ENCODE measurements at regions not wholly inside any gene's neighbourhood (a gene's known extent, or its start where the extent isn't known, plus 50 kb on each side); places are given as distances from the start of the nearest gene placed in this dataset.

DNA sequence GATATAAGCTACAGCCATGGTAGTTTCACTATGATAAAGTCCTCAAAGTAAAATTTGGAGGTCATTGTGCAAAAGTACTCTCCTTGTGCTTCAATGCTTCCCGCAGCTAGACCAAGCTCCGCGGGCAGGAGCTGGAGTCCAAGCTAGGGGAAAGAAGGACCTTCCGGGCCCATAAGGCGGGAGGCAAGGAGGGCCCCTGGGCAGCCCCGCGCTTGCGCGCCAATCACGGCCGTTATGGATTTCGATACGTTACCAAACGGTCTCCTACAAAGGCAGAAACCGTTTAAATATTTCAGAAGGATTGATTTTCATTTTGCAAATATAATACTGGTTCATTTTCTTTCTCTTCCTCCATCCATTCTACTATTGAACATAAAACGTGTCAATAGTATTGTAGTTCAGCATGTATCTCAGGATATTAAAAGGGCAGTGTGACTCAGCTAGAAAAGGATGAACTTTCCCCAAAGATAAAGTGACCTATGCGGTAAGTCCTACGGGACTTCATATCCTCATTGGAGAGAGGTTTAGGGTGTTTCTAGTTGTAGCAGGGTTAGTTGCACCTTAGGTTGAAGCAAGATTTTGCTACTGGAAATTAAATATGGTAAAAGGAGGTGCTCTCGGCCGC is 128.0 kb downstream of the KIF20B start:
- no peak for DNase-seq (ENCODE audit: low read depth in 2 of 2)

- no peak for DNase-seq (ENCODE audit: low read depth in 2 of 2)
Measured at GRCh38 chr10:89829887-89830269, 128.5 kb downstream of the KIF20B start.

GRCh38 chr10:89830624-89831023 is 129.2 kb downstream of the KIF20B start:
- DNase-seq (ENCODE audit: low read depth in 2 of 2), result no peak

DNA sequence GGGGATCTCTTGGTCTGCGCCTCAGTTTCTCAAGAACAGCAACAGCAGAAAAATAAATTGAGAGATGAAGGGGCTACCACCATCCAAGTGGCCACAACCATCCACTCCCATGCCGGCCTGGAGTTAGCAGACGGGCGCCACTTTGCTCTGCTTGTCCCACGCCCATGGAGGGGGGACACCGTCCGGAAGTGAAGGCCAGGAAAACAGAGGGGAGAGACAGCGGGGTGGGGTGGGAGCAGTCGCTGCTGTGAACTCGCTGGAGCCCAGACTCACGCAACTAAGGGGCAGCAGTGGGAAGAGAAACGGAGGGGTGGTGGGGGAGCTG is 135.4 kb downstream of the KIF20B start:
- DNase-seq (ENCODE audit: low read depth in 2 of 2), result no peak

DNA sequence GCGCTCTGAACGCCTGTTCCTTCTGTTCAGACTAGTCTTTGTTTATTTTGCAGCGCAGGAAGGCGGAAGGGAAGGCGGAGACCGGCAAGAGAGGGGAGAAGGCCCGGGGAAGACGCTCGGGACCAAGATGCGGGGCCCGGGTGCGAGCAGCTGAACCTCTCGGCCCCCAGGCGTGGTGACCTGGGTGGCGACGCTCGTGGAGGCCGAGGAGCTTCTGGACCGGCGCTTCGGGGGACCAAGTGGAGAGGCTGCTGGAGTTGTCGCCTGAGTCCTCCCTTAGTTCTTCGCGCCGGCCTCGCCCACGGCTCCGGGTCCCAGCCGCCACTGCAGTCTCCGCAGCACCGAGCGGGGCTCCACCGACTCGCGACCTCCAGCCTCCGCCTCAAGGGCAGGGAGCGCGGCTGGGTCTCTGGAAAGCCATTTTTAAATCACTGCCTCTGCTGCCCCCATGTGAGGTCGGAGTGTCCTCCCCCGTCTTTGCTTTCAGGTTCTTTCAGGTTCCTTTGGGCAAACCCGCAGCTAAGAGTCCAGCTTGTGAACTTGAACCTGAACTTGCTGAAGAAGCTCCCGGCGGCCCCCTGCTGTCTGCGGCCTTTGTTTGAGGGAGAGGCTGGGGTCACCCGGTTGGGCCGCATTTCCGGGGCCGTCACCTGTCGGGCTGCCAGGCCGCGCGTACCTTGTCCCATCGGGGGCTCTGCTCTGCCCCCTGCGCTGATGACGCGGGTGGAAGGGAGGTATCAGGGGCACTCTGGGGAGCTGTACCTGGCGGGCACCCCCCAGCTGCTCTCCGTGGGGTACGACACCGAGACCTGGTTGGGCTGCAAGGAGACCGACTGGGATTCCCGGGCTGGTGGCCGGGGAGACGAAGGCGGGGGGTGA is 136.0 kb downstream of the KIF20B start:
- DNase-seq (ENCODE audit: low read depth in 2 of 2), result no peak

- DNase-seq (ENCODE audit: low read depth in 2 of 2), result no peak
Measured at GRCh38 chr10:89838044-89838615, 136.7 kb downstream of the KIF20B start.

GRCh38 chr10:89845541-89846280 is 144.3 kb downstream of the KIF20B start:
- no peak for DNase-seq (ENCODE audit: low read depth in 2 of 2)

GRCh38 chr10:89846281-89846630 is 144.9 kb downstream of the KIF20B start:
- DNase-seq (ENCODE audit: low read depth in 2 of 2), result no peak

GRCh38 chr10:89846786-89847185 is 145.4 kb downstream of the KIF20B start:
- no peak for DNase-seq (ENCODE audit: low read depth in 2 of 2)

- DNase-seq (ENCODE audit: low read depth in 2 of 2), result no peak
Measured at GRCh38 chr10:89852872-89853271, 151.5 kb downstream of the KIF20B start.

DNA sequence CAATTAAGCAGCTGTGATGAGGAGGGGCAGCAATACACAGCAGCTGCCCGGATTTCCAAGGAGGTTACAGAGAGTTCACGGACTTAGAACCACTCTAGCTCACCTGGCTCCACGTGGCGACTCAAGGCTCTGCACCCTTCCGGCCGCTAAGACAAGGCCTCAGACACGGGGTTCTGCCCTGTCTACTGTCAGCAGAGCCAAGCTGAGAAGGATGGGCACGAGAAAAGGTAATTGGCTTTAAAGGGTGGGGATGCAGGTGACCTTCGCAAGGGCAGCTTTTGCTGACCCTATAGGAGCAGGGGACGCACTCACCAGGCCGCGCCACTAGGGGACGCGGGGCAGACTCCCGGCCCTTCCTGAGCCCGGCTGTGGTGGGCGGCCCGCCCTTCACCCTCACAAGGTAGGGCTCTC is 152.4 kb downstream of the KIF20B start:
- DNase-seq (ENCODE audit: low read depth in 2 of 2), result no peak

- DNase-seq (ENCODE audit: low read depth in 2 of 2), result no peak
Measured at GRCh38 chr10:89857431-89858042, 156.1 kb downstream of the KIF20B start.

- no peak for DNase-seq (ENCODE audit: low read depth in 2 of 2)
Measured at GRCh38 chr10:89861199-89861573, 159.8 kb downstream of the KIF20B start.

DNA sequence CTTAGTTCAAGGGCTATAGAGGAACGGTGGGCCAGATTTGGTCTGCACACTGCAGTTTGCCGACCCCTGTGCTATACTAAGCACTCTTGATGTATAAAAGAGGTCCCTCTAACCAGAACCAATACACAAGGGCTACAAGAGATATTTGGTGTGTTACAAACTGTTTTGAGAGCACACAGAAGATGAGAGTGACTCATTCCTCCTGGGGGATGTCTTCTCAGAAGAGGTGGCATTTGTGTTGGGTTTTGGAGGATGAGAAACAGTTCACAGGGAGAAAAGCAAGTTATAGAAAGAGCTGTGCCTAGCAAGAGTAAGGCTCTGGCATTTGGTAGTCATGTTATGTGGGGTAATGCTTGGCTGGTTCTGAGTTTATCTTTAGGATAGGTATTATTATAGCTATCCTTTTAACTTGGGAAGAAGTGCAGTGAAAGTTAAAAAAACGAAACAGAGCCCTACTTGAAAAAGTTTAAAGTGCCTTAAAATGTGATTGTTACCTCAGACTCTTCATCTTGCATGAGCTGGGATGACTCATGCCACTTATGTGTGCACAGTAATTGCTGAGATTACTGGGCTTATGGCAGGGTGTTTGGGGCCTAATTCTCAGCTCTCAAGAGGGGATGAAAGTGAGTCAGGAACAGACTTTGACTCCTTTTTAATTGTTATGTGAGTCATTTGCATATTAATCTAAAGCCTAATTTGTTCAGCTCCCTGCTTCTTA is 160.4 kb downstream of the KIF20B start:
- peak in 1 of 2 donors; percentile 26 for DNase-seq (ENCODE audit: low read depth in 2 of 2)

- DNase-seq (ENCODE audit: low read depth in 2 of 2), result no peak
Measured at GRCh38 chr10:89867964-89868363, 166.6 kb downstream of the KIF20B start.

- DNase-seq (ENCODE audit: low read depth in 2 of 2), result no peak
Measured at GRCh38 chr10:89869180-89869579, 167.8 kb downstream of the KIF20B start.

- DNase-seq (ENCODE audit: low read depth in 2 of 2), result no peak
Measured at GRCh38 chr10:89869592-89870156, 168.3 kb downstream of the KIF20B start.

DNA sequence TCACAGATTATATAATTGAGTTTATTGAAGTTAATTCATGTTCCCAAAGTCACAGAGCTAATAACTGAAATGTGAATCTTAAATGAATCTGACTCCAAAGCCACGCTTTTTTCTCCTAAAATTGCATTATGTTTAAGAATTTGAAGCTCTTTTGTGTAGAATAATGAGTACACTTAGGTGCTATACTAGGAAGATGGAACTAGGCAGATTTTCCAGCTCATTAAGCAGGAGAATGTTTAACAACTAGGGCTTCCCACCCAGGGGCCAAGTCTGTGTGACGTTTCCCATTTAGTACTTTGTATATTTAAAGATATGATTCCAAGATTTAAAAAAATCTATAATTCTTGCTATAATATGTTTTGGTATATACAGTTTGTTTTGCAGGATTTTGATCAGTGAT is 169.5 kb downstream of the KIF20B start:
- no peak for DNase-seq (ENCODE audit: low read depth in 2 of 2)

DNA sequence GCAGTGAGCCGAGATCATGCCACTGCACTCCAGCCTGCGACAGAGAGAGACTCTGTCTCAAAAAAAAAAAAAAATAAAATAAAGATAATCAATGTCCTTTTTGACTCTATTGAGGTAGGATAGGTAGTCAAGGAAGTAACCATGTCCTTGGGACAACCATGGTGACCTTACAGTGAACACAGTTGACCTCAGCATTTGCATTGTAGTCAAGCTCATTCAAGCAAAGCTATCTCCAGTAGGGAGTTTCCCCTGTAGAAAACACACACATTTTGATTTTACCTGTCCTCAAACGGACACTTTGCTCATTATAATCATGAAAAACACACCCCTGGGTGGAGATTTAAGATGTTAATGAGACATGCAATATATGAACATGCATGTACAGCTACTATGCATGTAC is 171.7 kb downstream of the KIF20B start:
- no peak for DNase-seq (ENCODE audit: low read depth in 2 of 2)

GRCh38 chr10:89875557-89875956 is 174.2 kb downstream of the KIF20B start:
- no peak for DNase-seq (ENCODE audit: low read depth in 2 of 2)

DNA sequence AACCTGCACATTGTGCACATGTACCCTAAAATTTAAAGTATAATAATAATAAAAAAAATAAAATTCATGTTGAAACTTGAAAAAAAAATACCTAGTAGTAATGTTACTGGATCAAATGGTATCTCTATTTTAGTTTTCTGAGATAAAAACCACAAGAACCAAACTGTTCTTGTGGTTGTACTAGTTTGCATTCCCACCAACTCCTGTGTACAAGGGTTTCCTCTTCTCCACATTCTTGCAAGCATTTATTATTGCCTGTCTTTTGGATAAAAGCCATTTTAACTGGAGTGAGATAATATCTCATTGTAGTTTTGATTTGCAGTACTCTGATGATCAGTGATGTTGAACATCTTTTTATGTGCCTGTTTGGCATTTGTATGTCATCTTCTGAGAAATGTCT is 177.7 kb downstream of the KIF20B start:
- no peak for DNase-seq (ENCODE audit: low read depth in 2 of 2)
